ENCODE measurements at regions not wholly inside any gene's neighbourhood (a gene's known extent, or its start where the extent isn't known, plus 50 kb on each side); places are given as distances from the start of the nearest gene placed in this dataset.
A peak's percentile ranks its signal among the peaks of the same experiment; 100 is the strongest.

- TF ChIP-seq CSRNP2 (CRISPR knock-in tag; conservative IDR thresholded peaks at IDR 0.05; ENCODE audit: low read depth): 0 out of 2 replicates have a peak, but pooled peaks have one; percentile 21
- TF ChIP-seq HDAC1 (CRISPR knock-in tag; IDR thresholded peaks at IDR 0.05): no peak
- peak; percentile 62; the same call in 1 of the 2 replicates for TF ChIP-seq HOXA7 (CRISPR knock-in tag; IDR thresholded peaks at IDR 0.05)
- 0 out of 2 replicates have a peak, but pooled peaks have one; percentile 26 for TF ChIP-seq ZBTB2 (CRISPR knock-in tag; IDR thresholded peaks at IDR 0.05; ENCODE audit: low read depth)
- TF ChIP-seq MYNN (CRISPR knock-in tag; IDR thresholded peaks at IDR 0.05; ENCODE audit: low read depth): no peak
- no peak for TF ChIP-seq KIAA2018 (CRISPR knock-in tag; IDR thresholded peaks at IDR 0.05; ENCODE audit: borderline replicate concordance)
- no peak for TF ChIP-seq GABPA (IDR thresholded peaks at IDR 0.05; ENCODE audit: low read depth, low read length)
- no peak for TF ChIP-seq GABPA (CRISPR knock-in tag; IDR thresholded peaks at IDR 0.05; ENCODE audit: low read depth)
- no peak for TF ChIP-seq MAX (IDR thresholded peaks at IDR 0.05)
- TF ChIP-seq BATF2 (CRISPR knock-in tag; IDR thresholded peaks at IDR 0.05): 0 out of 2 replicates have a peak, but pooled peaks have one; percentile 45
- TF ChIP-seq EP300 (IDR thresholded peaks at IDR 0.05; ENCODE audit: low read depth in 2 of 2, low read length in 2 of 2): no peak
- no peak for TF ChIP-seq EP300 (CRISPR knock-in tag; IDR thresholded peaks at IDR 0.05; ENCODE audit: borderline replicate concordance)
- no peak for TF ChIP-seq ZNF850 (CRISPR knock-in tag; conservative IDR thresholded peaks at IDR 0.05)
- 0 out of 2 replicates have a peak, but pooled peaks have one; percentile 10 for TF ChIP-seq ZNF225 (CRISPR knock-in tag; IDR thresholded peaks at IDR 0.05)
- TF ChIP-seq KDM5B (CRISPR knock-in tag; IDR thresholded peaks at IDR 0.05; ENCODE audit: borderline replicate concordance): peak; percentile 41; the same call in 1 of the 2 replicates
These were observed 134.5 kb downstream of the INHBB start (continued) for GRCh38 chr2:120480346-120480902.
